ENCODE measurements at regions not wholly inside any gene's neighbourhood (a gene's known extent, or its start where the extent isn't known, plus 50 kb on each side); places are given as distances from the start of the nearest gene placed in this dataset.

DNA sequence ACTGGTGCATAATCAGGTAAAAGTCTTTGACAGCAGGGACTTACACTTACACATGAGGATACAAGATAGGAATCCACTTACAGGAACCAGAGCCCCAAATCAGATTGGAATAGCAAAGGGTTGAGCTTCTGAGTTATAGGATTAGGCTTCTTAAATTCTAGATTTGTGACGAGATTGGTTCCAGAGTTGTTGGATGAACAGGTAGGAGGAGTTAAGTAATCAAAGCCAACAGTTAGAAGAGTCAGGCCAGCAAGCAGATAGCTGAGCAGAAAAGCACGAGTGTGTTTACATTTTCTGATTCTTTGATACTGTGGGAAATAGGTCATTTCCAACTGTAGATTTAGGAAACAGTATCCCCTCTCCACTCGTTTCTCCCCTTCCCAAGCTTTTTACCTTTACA, 167.0 kb downstream of the MDFIC start:
- H3K9me3 Mint-ChIP-seq, result no peaks in the 10 kb centered on the region
- H3K27me3 Mint-ChIP-seq (ENCODE audit: low read depth, poor library complexity), result no peaks in the 10 kb centered on the region
- H3K4me1 Mint-ChIP-seq, result no peaks in the 10 kb centered on the region
- DNase-seq, result no peak
- H3K4me3 Mint-ChIP-seq, result no peak overlapping the region
- H3K36me3 Mint-ChIP-seq (ENCODE audit: low read depth), result no peaks in the 10 kb centered on the region
- no peak overlapping the region for H3K27ac Mint-ChIP-seq
- TF ChIP-seq, protein P1, sequence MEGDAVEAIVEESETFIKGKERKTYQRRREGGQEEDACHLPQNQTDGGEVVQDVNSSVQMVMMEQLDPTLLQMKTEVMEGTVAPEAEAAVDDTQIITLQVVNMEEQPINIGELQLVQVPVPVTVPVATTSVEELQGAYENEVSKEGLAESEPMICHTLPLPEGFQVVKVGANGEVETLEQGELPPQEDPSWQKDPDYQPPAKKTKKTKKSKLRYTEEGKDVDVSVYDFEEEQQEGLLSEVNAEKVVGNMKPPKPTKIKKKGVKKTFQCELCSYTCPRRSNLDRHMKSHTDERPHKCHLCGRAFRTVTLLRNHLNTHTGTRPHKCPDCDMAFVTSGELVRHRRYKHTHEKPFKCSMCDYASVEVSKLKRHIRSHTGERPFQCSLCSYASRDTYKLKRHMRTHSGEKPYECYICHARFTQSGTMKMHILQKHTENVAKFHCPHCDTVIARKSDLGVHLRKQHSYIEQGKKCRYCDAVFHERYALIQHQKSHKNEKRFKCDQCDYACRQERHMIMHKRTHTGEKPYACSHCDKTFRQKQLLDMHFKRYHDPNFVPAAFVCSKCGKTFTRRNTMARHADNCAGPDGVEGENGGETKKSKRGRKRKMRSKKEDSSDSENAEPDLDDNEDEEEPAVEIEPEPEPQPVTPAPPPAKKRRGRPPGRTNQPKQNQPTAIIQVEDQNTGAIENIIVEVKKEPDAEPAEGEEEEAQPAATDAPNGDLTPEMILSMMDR (IDR thresholded peaks at IDR 0.05), result no peak

DNA sequence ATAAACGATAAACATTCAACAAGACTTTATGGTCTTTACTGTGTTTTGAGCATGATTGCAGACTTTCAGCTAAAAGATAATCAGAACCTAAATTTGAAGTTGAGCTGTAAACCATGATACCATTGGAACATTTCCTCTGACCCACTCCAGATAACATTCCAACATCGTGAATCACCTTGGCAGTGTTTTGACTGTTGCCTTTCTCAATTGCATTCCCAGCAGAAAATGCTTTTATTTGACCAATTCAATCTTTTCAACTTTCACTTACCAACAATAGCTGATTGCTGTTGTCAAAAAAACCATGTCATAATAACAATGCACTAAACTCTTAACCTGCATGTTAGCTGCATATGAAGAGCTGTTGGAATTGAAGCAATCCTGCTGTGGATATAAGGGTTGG, 165.5 kb downstream of the MDFIC start:
- Mint-ChIP-seq H3K4me3 (no peak overlapping the region), H3K9me3 (no peaks in the 10 kb centered on the region), H3K27me3 (ENCODE audit: low read depth, poor library complexity) (no peaks in the 10 kb centered on the region), H3K27ac (no peak overlapping the region), H3K4me1 (no peaks in the 10 kb centered on the region), H3K36me3 (ENCODE audit: low read depth) (no peaks in the 10 kb centered on the region)
- TF ChIP-seq, protein P1 (IDR thresholded peaks at IDR 0.05), result no peak
- no peak for DNase-seq

DNA sequence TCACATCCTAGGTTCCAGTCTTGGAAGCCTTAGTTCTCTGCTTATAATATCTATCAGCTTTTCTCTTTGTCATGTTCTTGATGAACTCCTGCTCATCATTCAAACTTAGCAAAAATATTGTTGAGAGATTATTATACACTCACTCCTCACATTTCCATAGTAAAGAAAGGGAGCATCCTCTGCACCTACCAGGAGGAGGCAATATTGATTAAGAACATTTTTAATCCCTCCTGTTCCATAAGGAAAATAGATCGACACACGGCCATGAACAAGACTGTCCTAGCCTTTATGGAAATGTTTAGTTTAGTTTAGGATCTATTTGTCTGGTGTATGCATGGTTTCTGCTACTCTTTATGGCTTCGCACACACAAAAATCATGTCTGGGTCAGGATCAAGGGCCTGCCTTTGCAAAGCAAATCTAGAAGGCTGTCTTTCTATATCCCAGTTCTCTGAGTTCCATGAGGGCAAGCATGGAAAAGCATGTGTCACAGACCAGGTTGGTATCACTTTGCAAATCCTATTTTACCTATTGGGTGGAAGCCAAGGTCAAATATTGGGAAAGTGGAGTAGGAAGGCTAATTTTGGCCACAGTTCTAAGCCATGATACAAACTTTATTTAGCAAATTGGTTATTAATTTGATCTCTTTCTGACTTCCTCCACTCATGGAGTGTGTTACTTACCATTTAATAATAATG, 164.4 kb downstream of the MDFIC start:
- TF ChIP-seq, protein P1 (IDR thresholded peaks at IDR 0.05), result no peak
- H3K4me3 Mint-ChIP-seq, result no peak overlapping the region
- H3K36me3 Mint-ChIP-seq (ENCODE audit: low read depth), result no peaks in the 10 kb centered on the region
- H3K27ac Mint-ChIP-seq, result no peak overlapping the region
- H3K9me3 Mint-ChIP-seq, result no peaks in the 10 kb centered on the region
- no peaks in the 10 kb centered on the region for H3K27me3 Mint-ChIP-seq (ENCODE audit: low read depth, poor library complexity)
- no peaks in the 10 kb centered on the region for H3K4me1 Mint-ChIP-seq
- no peak for DNase-seq

DNA sequence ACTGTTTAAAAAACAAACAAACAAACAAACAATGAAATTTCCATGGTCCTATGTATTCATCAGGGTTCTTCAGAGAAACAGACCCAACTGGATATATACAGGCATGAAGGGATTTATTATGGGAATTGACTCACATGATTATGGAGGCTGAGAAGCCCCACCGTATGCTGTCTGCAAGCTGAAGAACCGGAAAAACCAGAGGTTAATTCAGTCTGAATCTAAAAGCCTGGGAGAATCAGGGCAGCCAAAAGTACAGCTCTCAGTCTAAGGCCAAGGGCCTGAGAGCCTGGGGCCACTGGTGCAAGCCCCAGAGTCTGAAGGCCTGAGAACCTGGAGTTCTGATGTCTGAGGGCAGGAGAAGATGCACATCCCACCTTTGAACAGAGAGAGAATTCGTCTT, 163.5 kb downstream of the MDFIC start:
- no peaks in the 10 kb centered on the region for H3K27me3 Mint-ChIP-seq (ENCODE audit: low read depth, poor library complexity)
- no peak overlapping the region for H3K27ac Mint-ChIP-seq
- no peaks in the 10 kb centered on the region for H3K36me3 Mint-ChIP-seq (ENCODE audit: low read depth)
- H3K4me1 Mint-ChIP-seq, result no peaks in the 10 kb centered on the region
- no peak overlapping the region for H3K4me3 Mint-ChIP-seq
- no peak for DNase-seq
- TF ChIP-seq, protein P1 (IDR thresholded peaks at IDR 0.05), result no peak
- H3K9me3 Mint-ChIP-seq, result no peaks in the 10 kb centered on the region

DNA sequence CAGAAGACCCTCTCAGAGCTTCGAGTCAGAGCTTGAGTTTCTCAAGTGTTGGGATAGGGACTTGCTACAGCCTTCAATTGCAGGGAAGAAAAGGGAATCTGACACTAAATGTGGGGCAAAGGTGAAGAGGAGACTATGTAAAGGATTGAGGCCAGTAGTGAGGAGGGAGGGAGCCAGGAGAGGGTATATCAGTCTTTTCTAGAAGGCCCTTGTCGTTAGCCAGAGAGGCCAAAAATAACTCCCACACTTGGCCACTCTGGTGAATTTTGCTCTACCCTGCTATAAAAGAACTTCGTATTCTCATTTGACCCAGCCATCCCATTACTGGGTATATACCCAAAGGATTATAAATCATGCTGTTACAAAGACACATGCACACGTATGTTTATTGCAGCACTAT, 162.0 kb downstream of the MDFIC start:
- TF ChIP-seq, protein P1 (IDR thresholded peaks at IDR 0.05), result no peak
- Mint-ChIP-seq H3K27ac (no peak overlapping the region), H3K27me3 (ENCODE audit: low read depth, poor library complexity) (no peaks in the 10 kb centered on the region), H3K9me3 (no peaks in the 10 kb centered on the region), H3K4me1 (no peaks in the 10 kb centered on the region), H3K4me3 (no peak overlapping the region), H3K36me3 (ENCODE audit: low read depth) (no peaks in the 10 kb centered on the region)
- no peak for DNase-seq

DNA sequence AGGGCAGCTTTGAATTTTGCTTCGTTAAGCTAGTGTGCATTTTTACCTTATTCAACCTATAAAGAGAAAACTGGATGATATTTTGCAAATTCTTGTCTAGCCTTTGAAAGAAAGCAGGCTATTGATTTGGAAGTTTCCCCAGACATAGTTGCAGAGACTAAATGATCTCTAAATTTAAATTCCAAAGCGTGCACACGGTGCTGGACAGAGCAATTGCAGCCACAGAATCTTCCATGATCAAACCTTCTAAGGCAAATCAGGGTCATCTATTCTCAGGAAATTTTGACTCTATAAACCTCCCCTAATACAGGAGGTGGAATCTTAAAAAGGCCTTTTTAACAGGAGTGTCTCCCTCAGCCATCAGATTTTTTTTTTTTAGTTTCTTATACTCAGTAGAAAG, 159.9 kb downstream of the MDFIC start:
- no peak overlapping the region for H3K4me3 Mint-ChIP-seq
- H3K9me3 Mint-ChIP-seq, result no peaks in the 10 kb centered on the region
- H3K36me3 Mint-ChIP-seq (ENCODE audit: low read depth), result no peaks in the 10 kb centered on the region
- H3K27me3 Mint-ChIP-seq (ENCODE audit: low read depth, poor library complexity), result peaks cover 3% of the 10 kb centered on the region
- H3K27ac Mint-ChIP-seq, result no peak overlapping the region
- H3K4me1 Mint-ChIP-seq, result no peaks in the 10 kb centered on the region
- no peak for DNase-seq
- TF ChIP-seq, protein P1 (IDR thresholded peaks at IDR 0.05), result no peak

Measured in nephron progenitor cell (in vitro differentiated cells).